CD4-positive, alpha-beta T cell (primary cell): ENCODE measurements at regions not wholly inside any gene's neighbourhood (a gene's known extent, or its start where the extent isn't known, plus 50 kb on each side); places are given as distances from the start of the nearest gene placed in this dataset.

Experiments used
- ATAC-seq: fragments of 200-7000 bp; cut with Tn5 transposase; one replicate; pipeline ENCODE4 v1.10.0; 2022; ENCODE audit warnings: mild to moderate bottlenecking; ENCODE audit not compliant: poor library complexity
- CTCF ChIA-PET: fragments of 350-600 bp; sonication (Branson Sonifier 250); formaldehyde crosslinking; loops from one replicate; lab custom pipeline; 2021; ENCODE audit warnings: antibody characterized with exemption, inconsistent platforms; lab: Charles Lee
- POLR2A ChIA-PET: fragments of 350-600 bp; sonication (Branson Sonifier 250); formaldehyde crosslinking; loops from one replicate; lab custom pipeline; 2021; ENCODE audit warnings: antibody characterized with exemption, inconsistent platforms; lab: Charles Lee
- DNase-seq, 14 experiments: peaks; one replicate each; pipeline ENCODE4 v3.0.0-alpha.2; 2013 to 2020; ENCODE audit warnings: mixed read lengths in 2 of 14
- H3K27ac ChIP-seq, 2 donors: one replicate each; pipeline versions ENCODE4 v1.5.1 to v1.7.0; 2013; ENCODE audit warnings: low read length in 2 of 2, low read depth in 1 of 2, mild to moderate bottlenecking in 1 of 2
- H3K27me3 ChIP-seq, 2 experiments: 1 replicate in 1 of 2; 2 replicates in 1 of 2; pipeline versions ENCODE4 v1.6.1 to v1.7.0; 2013; ENCODE audit warnings: low read length in 2 of 2, control low read depth in 1 of 2, mild to moderate bottlenecking in 1 of 2, moderate library complexity in 1 of 2; ENCODE audit not compliant: insufficient read depth in 2 of 2, control insufficient read depth in 1 of 2
- H3K36me3 ChIP-seq: one replicate; pipeline ENCODE4 v1.6.1; 2013; ENCODE audit warnings: low read length, control low read depth; ENCODE audit not compliant: insufficient read depth
- H3K4me1 ChIP-seq: one replicate; pipeline ENCODE4 v1.6.1; 2013; ENCODE audit warnings: low read length, control low read depth; ENCODE audit not compliant: insufficient read depth
- H3K4me3 ChIP-seq: one replicate; pipeline ENCODE4 v1.5.1; 2013; ENCODE audit warnings: mild to moderate bottlenecking, low read length, moderate library complexity
- H3K9me3 ChIP-seq, 2 experiments: 1 replicate in 1 of 2; 2 replicates in 1 of 2; pipeline versions ENCODE4 v1.6.1 to v1.7.0; 2013; ENCODE audit warnings: low read length in 2 of 2, mild to moderate bottlenecking in 2 of 2, control low read depth in 1 of 2, moderate library complexity in 1 of 2; ENCODE audit not compliant: control insufficient read depth in 1 of 2, insufficient read depth in 1 of 2
- H3K27ac Mint-ChIP-seq: one replicate; pipeline ENCODE4 v1.8.0; 2020; ENCODE audit warnings: mixed read lengths
- H3K27me3 Mint-ChIP-seq: one replicate; pipeline ENCODE4 v1.8.0; 2021; ENCODE audit warnings: mixed read lengths
- H3K36me3 Mint-ChIP-seq: one replicate; pipeline ENCODE4 v1.8.0; 2021; ENCODE audit warnings: low read depth, mixed read lengths
- H3K4me1 Mint-ChIP-seq: one replicate; pipeline ENCODE4 v1.8.0; 2021; ENCODE audit warnings: low read depth, mixed read lengths
- H3K4me3 Mint-ChIP-seq: one replicate; pipeline ENCODE4 v1.8.0; 2020; ENCODE audit warnings: mild to moderate bottlenecking, mixed read lengths
- H3K9me3 Mint-ChIP-seq: one replicate; pipeline ENCODE4 v1.8.0; 2020; ENCODE audit warnings: mixed read lengths
- CTCF ChIP-seq: fragments of 200-600 bp; IDR thresholded peaks from one replicate; pipeline ENCODE4 v1.8.0; 2022; ENCODE audit warnings: antibody characterized with exemption, mild to moderate bottlenecking
- intact Hi-C, 2 experiments: fragments of 100-400 bp; cut with DNase I in 1 of 2; cut with micrococcal nuclease in 1 of 2; formaldehyde crosslinking; loops; one replicate each; pipeline versions ENCODE4 v1.15.1 to v1.9.0; 2023 to 2025; cut with DNase I, micrococcal nuclease

- POLR2A ChIA-PET: no interaction called here
- CTCF ChIA-PET: no interaction called here
- no peak overlapping the region for H3K27ac ChIP-seq
- no peaks in the 10 kb centered on the region for H3K36me3 Mint-ChIP-seq
- H3K4me3 ChIP-seq: no peak overlapping the region
- no peak overlapping the region for H3K27ac Mint-ChIP-seq
- no peak overlapping the region for H3K4me3 Mint-ChIP-seq
- no peak for TF ChIP-seq CTCF
- H3K27me3 Mint-ChIP-seq: no peaks in the 10 kb centered on the region
- H3K4me1 ChIP-seq: no peaks in the 10 kb centered on the region
- H3K4me1 Mint-ChIP-seq: no peaks in the 10 kb centered on the region
- intact Hi-C loops: no loop called here
- DNase-seq (no peak), ATAC-seq (no peak)
- peaks cover 12 to 25% of the 10 kb centered on the region in 2 experiments for H3K9me3 ChIP-seq
- H3K36me3 ChIP-seq: no peaks in the 10 kb centered on the region
- H3K27me3 ChIP-seq: no peaks in the 10 kb centered on the region
- peaks cover 7% of the 10 kb centered on the region for H3K9me3 Mint-ChIP-seq
These were observed 1085.6 kb downstream of the KHDRBS2 start for GRCh38 chr6:61200444-61200843.

- Histone ChIP-seq H3K4me3 (no peak overlapping the region), H3K27me3 (no peaks in the 10 kb centered on the region), H3K36me3 (no peaks in the 10 kb centered on the region), H3K9me3 (peaks cover 0 to 20% of the 10 kb centered on the region in 2 experiments), H3K27ac (no peak overlapping the region), H3K4me1 (no peaks in the 10 kb centered on the region)
- no peaks in the 10 kb centered on the region for H3K4me1 Mint-ChIP-seq
- peaks cover 22% of the 10 kb centered on the region for H3K9me3 Mint-ChIP-seq
- H3K27ac Mint-ChIP-seq: no peak overlapping the region
- intact Hi-C loops: no loop called here
- DNase-seq: no peak
- POLR2A ChIA-PET: no interaction called here
- TF ChIP-seq CTCF: no peak
- no peak for ATAC-seq
- H3K4me3 Mint-ChIP-seq: no peak overlapping the region
- CTCF ChIA-PET: no interaction called here
- H3K36me3 Mint-ChIP-seq: no peaks in the 10 kb centered on the region
- no peaks in the 10 kb centered on the region for H3K27me3 Mint-ChIP-seq
These were observed 1092.3 kb downstream of the KHDRBS2 start for GRCh38 chr6:61193771-61194170.

- peaks cover 0 to 15% of the 10 kb centered on the region in 2 experiments for H3K9me3 ChIP-seq
- H3K36me3 ChIP-seq: no peaks in the 10 kb centered on the region
- H3K4me3 ChIP-seq: no peak overlapping the region
- H3K27ac Mint-ChIP-seq: no peak overlapping the region
- H3K27ac ChIP-seq: no peak overlapping the region
- H3K27me3 ChIP-seq: no peaks in the 10 kb centered on the region
- ChIA-PET CTCF (no interaction called here), POLR2A (no interaction called here)
- intact Hi-C loops: no loop called here
- DNase-seq: no peak
- H3K4me1 Mint-ChIP-seq: no peaks in the 10 kb centered on the region
- no peaks in the 10 kb centered on the region for H3K36me3 Mint-ChIP-seq
- no peak for TF ChIP-seq CTCF
- H3K9me3 Mint-ChIP-seq: peaks cover 23% of the 10 kb centered on the region
- H3K4me3 Mint-ChIP-seq: no peak overlapping the region
- no peaks in the 10 kb centered on the region for H3K4me1 ChIP-seq
- no peaks in the 10 kb centered on the region for H3K27me3 Mint-ChIP-seq
- ATAC-seq: no peak
These were observed 1093.4 kb downstream of the KHDRBS2 start for GRCh38 chr6:61192610-61193009.
